Upper lobe of right lung (tissue), 1 donor: ENCODE measurements at regions not wholly inside any gene's neighbourhood (a gene's known extent, or its start where the extent isn't known, plus 50 kb on each side); places are given as distances from the start of the nearest gene placed in this dataset.
"Not testable (repeated sequence)": the region's sequence is repeated elsewhere in the genome, so short reads cannot be mapped to it uniquely, and the experiment has no call there.

Experiments
- ATAC-seq: fragments of 200-7000 bp; cut with Tn5 transposase; one replicate; pipeline ENCODE4 v1.9.1; 2020; ENCODE audit warnings: mild to moderate bottlenecking, moderate library complexity
- DNase-seq: peaks from one replicate; pipeline ENCODE4 v3.0.0-alpha.2; 2020
- H3K27ac ChIP-seq: fragments of 200-600 bp; one replicate; pipeline ENCODE4 v1.8.0; 2022
- H3K27me3 ChIP-seq: fragments of 200-600 bp; one replicate; pipeline ENCODE4 v1.8.0; 2022; ENCODE audit warnings: mild to moderate bottlenecking
- H3K36me3 ChIP-seq: fragments of 200-600 bp; one replicate; pipeline ENCODE4 v1.8.0; 2022
- H3K4me1 ChIP-seq: fragments of 200-600 bp; one replicate; pipeline ENCODE4 v1.8.0; 2022
- H3K4me3 ChIP-seq: fragments of 200-600 bp; one replicate; pipeline ENCODE4 v1.8.0; 2022; ENCODE audit warnings: mild to moderate bottlenecking
- H3K9me3 ChIP-seq: fragments of 200-600 bp; one replicate; pipeline ENCODE4 v1.8.0; 2022
- intact Hi-C: fragments of 100-400 bp; cut with DNase I; formaldehyde crosslinking; loops from one replicate; pipeline ENCODE4 v1.11.0; 2022
- TF ChIP-seq, protein P1 (sequence below): fragments of 200-600 bp; IDR thresholded peaks from one replicate; pipeline ENCODE4 v1.8.0; 2022; ENCODE audit warnings: antibody characterized with exemption
- donor health status: DM: no; HTN: yes; CAD: no; lungs with severe emphysema.

DNA sequence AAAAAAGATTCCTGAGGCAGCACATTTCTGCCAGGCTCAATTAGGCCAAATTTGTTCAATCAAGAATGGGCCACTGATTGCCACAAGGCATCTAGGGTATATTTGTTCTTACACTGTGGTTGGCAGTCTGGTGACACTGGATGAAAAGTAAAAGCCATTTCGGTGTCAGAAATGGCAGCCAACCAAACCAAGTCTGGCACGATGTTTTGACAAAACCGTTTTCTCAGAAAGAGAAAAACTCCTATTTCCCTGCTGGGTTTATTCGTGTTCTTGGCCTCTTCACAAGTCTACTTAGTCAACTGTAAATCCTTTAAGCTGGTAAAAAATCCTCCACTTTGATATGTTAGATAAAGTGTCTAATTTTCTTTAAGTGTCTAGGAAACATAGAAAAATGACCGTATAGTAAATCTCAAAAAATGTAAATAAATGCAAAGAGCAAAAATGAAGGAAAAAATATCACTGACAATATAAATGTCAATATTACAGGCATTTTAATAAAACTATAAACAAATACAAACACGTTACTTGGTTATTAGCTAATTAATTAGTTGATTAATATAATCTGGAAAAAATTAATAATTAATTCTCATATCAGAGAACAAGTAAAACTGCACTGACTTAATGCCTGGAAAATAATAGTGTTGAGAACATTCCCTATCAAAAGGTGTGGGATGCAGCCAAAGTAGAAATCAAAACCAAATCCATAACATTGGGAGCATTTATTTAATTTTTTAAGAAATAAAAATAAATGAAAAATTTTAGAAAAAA is 182.0 kb upstream of the ZNF804A start:
- ATAC-seq = no peak
- no peaks in the 10 kb centered on the region for H3K9me3 ChIP-seq
- intact Hi-C loops = no loop called here
- H3K4me1 ChIP-seq = no peaks in the 10 kb centered on the region
- no peak overlapping the region for H3K4me3 ChIP-seq
- H3K27ac ChIP-seq = no peak overlapping the region
- no peak for DNase-seq
- TF ChIP-seq, protein P1, sequence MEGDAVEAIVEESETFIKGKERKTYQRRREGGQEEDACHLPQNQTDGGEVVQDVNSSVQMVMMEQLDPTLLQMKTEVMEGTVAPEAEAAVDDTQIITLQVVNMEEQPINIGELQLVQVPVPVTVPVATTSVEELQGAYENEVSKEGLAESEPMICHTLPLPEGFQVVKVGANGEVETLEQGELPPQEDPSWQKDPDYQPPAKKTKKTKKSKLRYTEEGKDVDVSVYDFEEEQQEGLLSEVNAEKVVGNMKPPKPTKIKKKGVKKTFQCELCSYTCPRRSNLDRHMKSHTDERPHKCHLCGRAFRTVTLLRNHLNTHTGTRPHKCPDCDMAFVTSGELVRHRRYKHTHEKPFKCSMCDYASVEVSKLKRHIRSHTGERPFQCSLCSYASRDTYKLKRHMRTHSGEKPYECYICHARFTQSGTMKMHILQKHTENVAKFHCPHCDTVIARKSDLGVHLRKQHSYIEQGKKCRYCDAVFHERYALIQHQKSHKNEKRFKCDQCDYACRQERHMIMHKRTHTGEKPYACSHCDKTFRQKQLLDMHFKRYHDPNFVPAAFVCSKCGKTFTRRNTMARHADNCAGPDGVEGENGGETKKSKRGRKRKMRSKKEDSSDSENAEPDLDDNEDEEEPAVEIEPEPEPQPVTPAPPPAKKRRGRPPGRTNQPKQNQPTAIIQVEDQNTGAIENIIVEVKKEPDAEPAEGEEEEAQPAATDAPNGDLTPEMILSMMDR = no peak
- H3K27me3 ChIP-seq = no peaks in the 10 kb centered on the region
- no peaks in the 10 kb centered on the region for H3K36me3 ChIP-seq

DNA sequence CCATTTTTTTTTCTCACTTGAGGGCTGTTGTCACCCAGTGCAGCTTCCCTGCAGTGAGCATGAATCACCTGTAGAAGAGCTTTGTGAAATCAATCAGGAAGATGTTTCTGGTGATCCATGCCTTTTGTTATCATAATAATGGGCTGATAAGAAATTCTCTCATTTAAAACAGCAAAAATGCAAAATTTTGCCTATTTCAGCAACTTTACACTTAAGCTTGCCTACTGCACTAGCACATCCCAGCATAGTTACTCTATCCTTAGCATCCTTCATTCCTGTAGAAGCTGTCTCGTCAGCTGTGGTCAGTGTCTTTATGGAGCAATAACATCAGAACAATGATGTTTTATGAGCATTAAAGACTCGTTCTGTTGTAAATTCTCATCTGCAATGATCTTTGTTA is 178.6 kb upstream of the ZNF804A start:
- Histone ChIP-seq H3K36me3 (no peaks in the 10 kb centered on the region), H3K4me3 (no peak overlapping the region), H3K4me1 (no peaks in the 10 kb centered on the region), H3K27me3 (no peaks in the 10 kb centered on the region), H3K27ac (no peak overlapping the region), H3K9me3 (no peaks in the 10 kb centered on the region)
- intact Hi-C loops = no loop called here
- ATAC-seq (no peak), DNase-seq (no peak)
- TF ChIP-seq, protein P1 = no peak

DNA sequence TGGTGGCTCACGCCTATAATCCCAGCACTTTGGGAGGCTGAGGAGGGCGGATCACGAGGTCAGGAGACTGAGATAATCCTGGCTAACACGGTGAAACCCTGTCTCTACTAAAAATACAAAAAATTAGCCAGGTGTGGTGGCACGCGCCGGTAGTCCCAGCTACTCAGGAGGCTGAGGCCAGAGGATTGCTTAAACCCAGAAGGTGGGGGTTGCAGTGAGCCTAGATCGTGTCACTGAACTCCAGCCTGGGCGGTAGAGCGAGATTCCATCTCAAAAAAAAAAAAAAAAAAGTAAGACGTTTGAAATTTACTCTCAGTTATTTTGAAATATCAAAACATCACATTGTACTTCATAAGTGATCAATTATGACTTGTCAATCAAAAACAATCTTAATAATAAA is 176.9 kb upstream of the ZNF804A start:
- H3K27me3 ChIP-seq, H3K4me3 ChIP-seq, H3K9me3 ChIP-seq, H3K36me3 ChIP-seq, H3K4me1 ChIP-seq, H3K27ac ChIP-seq, DNase-seq, ATAC-seq, intact Hi-C loops: not testable (repeated sequence)

DNA sequence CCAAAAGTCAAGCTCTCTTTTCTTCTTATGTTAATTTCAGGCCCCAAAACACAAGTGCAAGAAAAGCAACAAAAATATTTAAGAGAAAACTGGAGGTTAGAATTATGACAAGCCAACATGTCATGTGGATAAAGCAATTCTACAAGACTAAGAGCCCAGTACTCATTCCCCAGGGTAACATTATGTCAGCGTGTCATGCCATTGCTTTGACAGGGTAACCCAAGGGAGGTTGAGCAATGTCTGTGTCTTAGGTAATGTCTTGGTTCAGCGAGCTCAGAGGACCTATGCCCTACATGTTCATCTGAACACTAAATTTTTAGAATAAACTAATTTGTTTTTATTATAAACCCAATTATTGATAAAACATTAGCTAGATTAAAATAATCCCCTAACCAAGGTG is 173.2 kb upstream of the ZNF804A start:
- no peak overlapping the region for H3K4me3 ChIP-seq
- intact Hi-C loops = no loop called here
- no peak for ATAC-seq

DNA sequence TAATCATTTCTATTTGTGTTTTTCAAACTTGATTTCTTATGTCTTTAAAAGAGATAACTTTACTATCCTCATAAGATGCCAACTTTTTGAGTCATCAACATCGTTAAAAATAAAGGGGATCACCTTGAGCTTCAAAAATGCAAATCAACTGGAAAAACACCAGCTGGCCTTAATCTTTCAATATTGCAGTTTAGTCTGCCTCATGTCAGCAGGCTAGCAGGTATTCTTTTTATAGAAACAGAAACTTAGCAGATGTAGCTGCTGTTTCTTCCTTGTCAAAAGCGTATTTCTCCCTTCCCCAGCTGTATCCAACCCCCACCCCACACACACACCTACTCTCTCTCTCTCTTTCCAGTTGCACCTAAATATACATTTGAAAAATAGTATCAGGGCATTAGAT is 154.1 kb upstream of the ZNF804A start:
- no peak overlapping the region for H3K27ac ChIP-seq
- no peaks in the 10 kb centered on the region for H3K4me1 ChIP-seq
- DNase-seq = no peak
- intact Hi-C loops = no loop called here
- no peak for ATAC-seq
- TF ChIP-seq, protein P1 = no peak
- no peak overlapping the region for H3K4me3 ChIP-seq
- H3K36me3 ChIP-seq = no peaks in the 10 kb centered on the region
- H3K27me3 ChIP-seq = no peaks in the 10 kb centered on the region
- no peaks in the 10 kb centered on the region for H3K9me3 ChIP-seq

More for the DNA sequence above, 173.2 kb upstream of the ZNF804A start:
- Histone ChIP-seq H3K9me3 (no peaks in the 10 kb centered on the region), H3K27ac (no peak overlapping the region), H3K36me3 (no peaks in the 10 kb centered on the region), H3K27me3 (no peaks in the 10 kb centered on the region), H3K4me1 (no peaks in the 10 kb centered on the region)
- TF ChIP-seq, protein P1 = no peak
- no peak for DNase-seq

DNA sequence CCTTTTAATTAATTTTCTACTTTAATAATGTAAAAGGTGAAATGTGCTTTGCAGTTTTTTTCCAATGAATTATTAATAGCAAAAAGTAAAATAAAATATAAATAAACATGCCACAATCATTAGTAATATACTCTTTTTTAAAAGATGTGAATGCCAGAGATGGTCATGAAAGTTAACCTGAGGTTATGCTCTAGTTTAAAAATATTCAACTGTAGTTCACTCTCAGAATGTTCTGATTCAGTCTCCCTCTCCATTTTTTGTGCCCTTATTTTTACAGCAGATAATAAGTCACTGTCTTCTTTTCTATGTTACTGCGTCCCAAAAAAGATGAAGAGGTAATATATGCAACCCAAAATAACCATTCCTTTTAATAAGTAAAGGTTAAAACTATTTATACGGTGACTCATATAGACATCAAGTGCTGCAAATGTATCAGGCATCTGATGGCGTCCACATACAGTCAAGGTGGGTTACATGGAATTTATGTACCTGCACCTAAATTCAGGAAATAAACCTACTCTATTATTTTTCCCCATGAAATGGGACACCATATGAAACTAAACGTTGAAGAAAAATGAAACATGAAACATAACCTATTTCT is 153.6 kb upstream of the ZNF804A start:
- TF ChIP-seq, protein P1 = no peak
- ATAC-seq (no peak), DNase-seq (no peak)
- H3K4me1 ChIP-seq = no peaks in the 10 kb centered on the region
- no peak overlapping the region for H3K4me3 ChIP-seq
- no peak overlapping the region for H3K27ac ChIP-seq
- intact Hi-C loops = no loop called here
- H3K27me3 ChIP-seq = no peaks in the 10 kb centered on the region
- H3K36me3 ChIP-seq = no peaks in the 10 kb centered on the region
- H3K9me3 ChIP-seq = no peaks in the 10 kb centered on the region
